K562 (cell line): ENCODE measurements at regions not wholly inside any gene's neighbourhood (a gene's known extent, or its start where the extent isn't known, plus 50 kb on each side); places are given as distances from the start of the nearest gene placed in this dataset.

Experiments
- ATAC-seq: fragments of 200-7000 bp; cut with Tn5 transposase; 3 replicates; pipeline ENCODE4 v1.9.1; 2020; ENCODE audit warnings: moderate library complexity
- BruUV-seq: library from RNA; stranded (reverse); fragments of 400-500 nt; replicated peaks from 2 replicates; lab custom pipeline; 2021; lab: Mats Ljungman, UMichigan
- CTCF ChIA-PET: fragments of 300-600 bp; formaldehyde crosslinking; extraction: SDS; loops from one replicate; lab custom pipeline; 2021; ENCODE audit warnings: low intra/inter-chr PET ratio; lab: Yijun Ruan, JAX
- POLR2A ChIA-PET: fragments of 300-600, 350-650 bp; sonication (Branson Sonifier 250); formaldehyde crosslinking; extraction: SDS; loops from one replicate; lab custom pipeline; 2021; ENCODE audit warnings: antibody characterized with exemption, inconsistent platforms; lab: Yijun Ruan, JAX
- DNase-seq, 4 experiments: peaks; one replicate each; pipeline versions ENCODE4 v3.0.0 to v3.0.0-alpha.2; 2011 to 2018; ENCODE audit warnings: low spot score in 3 of 4, mixed read lengths in 3 of 4; ENCODE audit errors: extremely low read depth in 1 of 4
- FAIRE-seq: peaks from 2 replicates; lab custom pipeline; 2011; peaks lifted over from hg19 to GRCh38; lab: Jason Lieb, UNC
- H2AFZ ChIP-seq: 2 replicates; pipeline ENCODE4 v1.6.0; 2011; ENCODE audit warnings: low read depth, low read length, control low read depth, inconsistent platforms
- H3K27ac ChIP-seq: fragments of 200-600 bp; 3 replicates; pipeline ENCODE4 v1.8.0; 2011; ENCODE audit warnings: low read depth, mild to moderate bottlenecking, control low read depth, inconsistent platforms, low read length, moderate library complexity, mixed read lengths; ENCODE audit errors: extremely low read depth
- H3K27me3 ChIP-seq, 2 experiments: fragments of 300-600 bp in 1 of 2; 2 replicates in 1 of 2; 3 replicates in 1 of 2; pipeline versions ENCODE4 v1.6.0 to v1.8.0; 2011; ENCODE audit warnings: inconsistent platforms in 2 of 2, low read length in 2 of 2, mild to moderate bottlenecking in 1 of 2, mixed read lengths in 1 of 2, moderate library complexity in 1 of 2; ENCODE audit not compliant: control insufficient read depth in 2 of 2, insufficient read depth in 2 of 2
- H3K36me3 ChIP-seq: fragments of 300-600 bp; 3 replicates; pipeline ENCODE4 v1.8.0; 2011; ENCODE audit warnings: mild to moderate bottlenecking, low read length, inconsistent platforms; ENCODE audit not compliant: control insufficient read depth, insufficient read depth
- H3K4me1 ChIP-seq, 2 experiments: fragments of 200-600 bp in 1 of 2; replicated peaks in 1 of 2; 2 replicates in 1 of 2; 3 replicates in 1 of 2; pipeline versions ENCODE4 v1.5.1 to v1.8.0; 2011; ENCODE audit warnings: inconsistent platforms in 2 of 2, low read length in 2 of 2, mild to moderate bottlenecking in 1 of 2, mixed read lengths in 1 of 2, moderate library complexity in 1 of 2; ENCODE audit not compliant: control insufficient read depth in 2 of 2, insufficient read depth in 2 of 2
- H3K4me2 ChIP-seq: 2 replicates; pipeline ENCODE4 v1.6.1; 2011; ENCODE audit warnings: low read length, control low read depth, inconsistent platforms, mixed read lengths; ENCODE audit not compliant: insufficient read depth
- H3K4me3 ChIP-seq: fragments of 200-600 bp; sonication (generic), shearing (Covaris generic); 2 replicates; pipeline ENCODE4 v1.5.1; 2016; ENCODE audit warnings: control low read depth, inconsistent platforms
- H3K79me2 ChIP-seq: fragments of 200-600 bp; 3 replicates; pipeline ENCODE4 v1.8.0; 2011; ENCODE audit warnings: low read length, inconsistent platforms; ENCODE audit not compliant: control insufficient read depth, insufficient read depth
- H3K9ac ChIP-seq, 2 experiments: 2 replicates each; pipeline versions ENCODE4 v1.6.0 to v1.6.1; 2011; ENCODE audit warnings: low read depth in 2 of 2, low read length in 2 of 2, control low read depth in 1 of 2, inconsistent platforms in 1 of 2, mild to moderate bottlenecking in 1 of 2, mixed read lengths in 1 of 2; ENCODE audit not compliant: insufficient read depth in 1 of 2
- H3K9me1 ChIP-seq: one replicate; pipeline ENCODE4 v1.6.0; 2011; ENCODE audit warnings: inconsistent platforms, mild to moderate bottlenecking, low read length, moderate library complexity; ENCODE audit not compliant: control insufficient read depth, insufficient read depth
- H3K9me3 ChIP-seq: replicated peaks from 2 replicates; pipeline ENCODE4 v1.5.1; 2011; ENCODE audit warnings: low read depth, low read length, inconsistent platforms; ENCODE audit not compliant: control insufficient read depth, insufficient read depth
- H4K20me1 ChIP-seq: replicated peaks from 2 replicates; pipeline ENCODE4 v1.6.1; 2011; ENCODE audit warnings: low read length, inconsistent platforms, mixed read lengths; ENCODE audit not compliant: control insufficient read depth, insufficient read depth
- ESRRA ChIP-seq: fragments of 450-650 bp; IDR thresholded peaks from 2 replicates; pipeline ENCODE4 v1.6.1; 2014; ENCODE audit warnings: low read depth, mild to moderate bottlenecking, moderate library complexity, borderline replicate concordance
- SRSF1 ChIP-seq: fragments of 200-400 bp; formaldehyde crosslinking; IDR thresholded peaks from 2 replicates; pipeline ENCODE4 v1.6.1; 2017; ENCODE audit warnings: mild to moderate bottlenecking, low read depth, low read length, moderate library complexity
- ZKSCAN1 ChIP-seq: fragments of 150-350 bp; IDR thresholded peaks from 2 replicates; pipeline ENCODE4 v1.6.1; 2016; ENCODE audit warnings: low read depth, low read length
- whole genome bisulfite sequencing: fragments of 100-300 bp; shearing (Covaris generic); methylation state at CpG from one replicate; pipeline ENCODE4 v1.1.6; 2016; ENCODE audit warnings: low coverage, mixed read lengths; ENCODE audit not compliant: insufficient coverage; ENCODE audit errors: missing lambda C conversion rate; 5-methylcytosine and 5-hydroxymethylcytosine counted together
- in situ Hi-C: fragments of 300-500 bp; cut with MboI; formaldehyde crosslinking; loops from 4 replicates; pipeline ENCODE4 v1.15.0; 2018; ENCODE audit warnings: inconsistent platforms, mixed read lengths
- intact Hi-C: fragments of 100-400 bp; cut with micrococcal nuclease; formaldehyde crosslinking; loops from 2 replicates; pipeline ENCODE4 v1.14.2; 2022
- TF ChIP-seq, protein P1 (sequence below): fragments of 250-450 bp; sonication (Bioruptor Pico); IDR thresholded peaks from 2 replicates; pipeline ENCODE4 v1.5.0; 2021

DNA sequence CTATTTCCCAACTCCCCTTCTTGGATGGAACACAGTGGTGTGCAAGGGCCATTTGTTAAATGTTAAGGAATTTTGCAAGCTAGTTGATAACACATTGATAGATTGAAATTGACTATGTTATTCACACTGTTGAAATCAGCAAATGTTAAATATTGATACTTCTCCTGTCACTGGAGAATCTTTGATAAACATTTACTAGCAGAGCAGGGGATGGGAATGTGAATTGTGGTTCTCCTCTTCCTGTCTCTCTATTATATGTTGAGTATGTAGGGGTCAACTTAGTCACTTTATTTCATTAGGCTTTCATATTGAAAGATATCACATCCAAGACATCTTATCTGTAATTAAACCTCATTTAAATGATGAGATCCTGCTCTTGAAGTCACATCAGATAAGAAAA, 533.9 kb downstream of the TLR4 start (continued):
- TF ChIP-seq, protein P1, sequence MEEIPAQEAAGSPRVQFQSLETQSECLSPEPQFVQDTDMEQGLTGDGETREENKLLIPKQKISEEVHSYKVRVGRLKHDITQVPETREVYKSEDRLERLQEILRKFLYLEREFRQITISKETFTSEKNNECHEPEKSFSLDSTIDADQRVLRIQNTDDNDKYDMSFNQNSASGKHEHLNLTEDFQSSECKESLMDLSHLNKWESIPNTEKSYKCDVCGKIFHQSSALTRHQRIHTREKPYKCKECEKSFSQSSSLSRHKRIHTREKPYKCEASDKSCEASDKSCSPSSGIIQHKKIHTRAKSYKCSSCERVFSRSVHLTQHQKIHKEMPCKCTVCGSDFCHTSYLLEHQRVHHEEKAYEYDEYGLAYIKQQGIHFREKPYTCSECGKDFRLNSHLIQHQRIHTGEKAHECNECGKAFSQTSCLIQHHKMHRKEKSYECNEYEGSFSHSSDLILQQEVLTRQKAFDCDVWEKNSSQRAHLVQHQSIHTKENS, result no peak
- no peak for TF ChIP-seq ESRRA

DNA sequence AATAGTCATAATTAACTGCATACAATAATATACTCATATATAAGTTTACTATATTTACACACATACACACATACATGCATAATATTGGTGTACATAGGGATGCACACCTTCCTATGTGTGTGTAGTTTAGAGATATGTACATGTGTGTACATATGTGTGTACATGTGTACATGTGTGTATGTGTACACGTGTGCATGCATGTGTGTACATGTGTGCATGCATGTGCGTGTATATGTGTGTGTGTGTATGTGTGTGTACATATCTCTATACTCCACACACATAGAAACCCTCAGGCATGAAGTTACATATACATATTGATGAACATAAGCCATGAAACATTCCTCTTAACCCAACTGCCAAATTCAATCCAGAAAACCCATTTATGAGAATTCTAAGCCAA, 547.8 kb downstream of the TLR4 start:
- CTCF ChIA-PET, result no interaction called here
- Histone ChIP-seq H3K27me3 (no peaks in the 10 kb centered on the region), H3K9me1 (no peaks in the 10 kb centered on the region), H3K4me1 (no peaks in the 10 kb centered on the region), H3K4me2 (no peak overlapping the region), H3K9ac (no peak overlapping the region)
- no peak for FAIRE-seq
- WGBS, result 0% methylated on average over 2 of the region's 2 CpGs
- ATAC-seq, result no peak
- intact Hi-C loops, result no loop called here
- in situ Hi-C loops, result no loop called here
- no peak for TF ChIP-seq SRSF1
- no peak for TF ChIP-seq ZKSCAN1
- TF ChIP-seq, all 486 proteins: peak for 0
- no TSS peak for BruUV-seq
- no peaks in the 10 kb centered on the region for H3K79me2 ChIP-seq
- H3K4me3 ChIP-seq, result no peak overlapping the region
- H3K9me3 ChIP-seq, result no peaks in the 10 kb centered on the region; the same call in none of the 2 replicates
- H2AFZ ChIP-seq, result no peak overlapping the region
- POLR2A ChIA-PET, result no interaction called here
- no peaks in the 10 kb centered on the region for H4K20me1 ChIP-seq
- H3K27ac ChIP-seq, result no peak overlapping the region
- DNase-seq, result no peak
- H3K36me3 ChIP-seq, result no peaks in the 10 kb centered on the region
